Stimulated activated CD4-positive, alpha-beta T cell treated with anti-CD3 and anti-CD28 coated beads, Interleukin-12 subunit alpha, Interleukin-12 subunit beta, amount 100 ng/mL, for 4 hours (primary cell): ENCODE measurements at regions not wholly inside any gene's neighbourhood (a gene's known extent, or its start where the extent isn't known, plus 50 kb on each side); places are given as distances from the start of the nearest gene placed in this dataset.

Experiments used
- DNase-seq: peaks from one replicate; pipeline ENCODE4 v3.0.0-alpha.2; 2020

- no peak for DNase-seq
Measured at GRCh38 chr13:89865164-89866064, 1482.1 kb upstream of the MIR17HG start.

- no peak for DNase-seq
Measured at GRCh38 chr13:89869312-89869711, 1478.2 kb upstream of the MIR17HG start.

DNA sequence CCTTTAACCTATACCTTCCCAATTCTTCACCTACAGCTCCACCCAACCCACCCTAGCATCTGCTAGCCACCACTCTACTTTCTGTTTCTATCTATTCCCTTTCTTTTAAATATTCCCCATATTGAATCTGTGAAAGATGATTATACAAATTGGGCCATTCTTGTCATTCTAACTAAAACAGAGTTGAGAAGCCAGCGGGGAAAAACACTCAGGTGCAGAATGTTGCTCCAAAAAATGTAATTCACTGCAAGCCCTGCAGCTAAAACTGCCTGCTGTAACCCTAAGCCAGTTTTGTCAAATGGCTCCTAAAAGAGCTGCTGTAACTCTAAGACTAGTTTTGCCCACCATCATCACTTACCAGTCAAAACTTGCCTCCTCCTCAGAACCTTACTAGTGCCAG lies 1468.6 kb upstream of the MIR17HG start:
- DNase-seq: no peak

DNA sequence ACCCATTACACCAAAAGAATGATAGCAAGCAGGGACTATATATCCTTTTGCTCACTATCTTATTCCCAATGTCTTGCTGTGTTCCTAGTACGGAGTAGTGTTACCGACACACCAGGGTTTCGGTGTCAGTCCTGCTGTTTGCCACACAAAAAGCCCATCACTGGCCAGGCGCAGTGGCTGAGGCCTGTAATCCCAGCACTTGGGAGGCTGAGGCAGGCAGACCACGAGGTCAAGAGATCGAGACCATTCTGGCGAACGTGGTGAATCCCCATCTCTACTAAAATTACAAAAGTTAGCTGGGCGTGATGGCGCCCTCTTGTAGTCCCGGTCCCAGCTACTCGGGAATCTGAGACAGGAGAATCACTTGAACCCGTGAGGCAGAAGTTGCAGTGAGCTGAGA lies 1467.3 kb upstream of the MIR17HG start:
- DNase-seq: no peak

GRCh38 chr13:89883893-89884448 lies 1463.5 kb upstream of the MIR17HG start:
- no peak for DNase-seq

DNA sequence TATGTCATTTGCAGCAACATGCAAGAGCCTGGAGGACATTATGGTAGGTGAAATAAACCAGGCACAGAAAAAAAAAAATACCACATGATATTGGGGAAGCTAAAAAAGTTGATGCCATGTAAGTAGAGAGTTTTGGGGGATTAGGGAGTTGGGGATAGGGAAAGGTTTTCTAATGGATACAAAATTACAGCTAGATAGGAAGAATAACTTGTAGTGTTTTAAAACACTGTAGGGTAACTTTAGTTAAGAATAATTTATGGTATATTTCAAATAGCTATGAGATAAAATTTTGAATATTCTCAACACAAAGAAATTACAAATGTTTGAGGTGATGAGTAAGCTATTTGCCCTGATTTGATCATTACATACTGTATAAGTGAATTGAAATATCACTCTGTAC lies 1456.7 kb upstream of the MIR17HG start:
- DNase-seq: no peak

- DNase-seq: no peak
Measured at GRCh38 chr13:89891416-89891815, 1456.1 kb upstream of the MIR17HG start.

- DNase-seq: no peak
Measured at GRCh38 chr13:89897681-89898080, 1449.8 kb upstream of the MIR17HG start.

DNA sequence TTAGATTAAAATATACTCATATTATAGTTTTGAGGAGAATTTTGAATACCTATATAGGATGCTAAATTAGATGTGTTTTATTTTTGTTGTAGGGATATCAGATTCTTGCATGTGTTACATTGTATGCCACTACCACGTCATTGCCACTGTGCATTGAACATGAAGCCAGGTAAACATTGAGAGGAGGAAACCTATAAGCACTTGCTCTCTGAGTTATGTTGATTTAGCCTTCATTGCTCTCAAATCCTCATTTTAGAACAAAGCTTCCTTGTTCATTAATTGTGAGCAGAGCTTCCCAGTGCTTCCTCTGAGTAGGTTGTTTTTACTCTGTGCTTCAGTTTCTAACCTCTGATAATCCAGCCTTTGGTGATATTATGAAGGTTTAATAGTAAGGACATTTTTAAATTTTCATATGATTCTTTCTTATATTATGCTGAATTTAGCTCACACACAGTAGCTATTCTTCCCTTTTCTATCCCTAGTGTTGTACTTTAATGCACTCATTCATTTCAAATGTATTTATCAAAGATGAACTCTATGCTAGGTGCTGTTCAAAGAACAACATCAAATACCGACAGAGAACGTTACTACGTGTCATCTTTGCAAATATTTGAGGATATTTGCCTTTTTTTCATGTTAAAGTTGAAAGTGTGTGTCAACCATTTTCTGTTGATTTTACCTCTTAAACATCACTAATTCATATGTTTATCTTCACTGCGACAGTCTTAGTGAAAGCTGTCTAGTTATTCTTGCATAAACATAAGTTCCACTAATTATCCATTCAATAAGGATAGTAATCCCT lies 1448.0 kb upstream of the MIR17HG start:
- DNase-seq: no peak

DNA sequence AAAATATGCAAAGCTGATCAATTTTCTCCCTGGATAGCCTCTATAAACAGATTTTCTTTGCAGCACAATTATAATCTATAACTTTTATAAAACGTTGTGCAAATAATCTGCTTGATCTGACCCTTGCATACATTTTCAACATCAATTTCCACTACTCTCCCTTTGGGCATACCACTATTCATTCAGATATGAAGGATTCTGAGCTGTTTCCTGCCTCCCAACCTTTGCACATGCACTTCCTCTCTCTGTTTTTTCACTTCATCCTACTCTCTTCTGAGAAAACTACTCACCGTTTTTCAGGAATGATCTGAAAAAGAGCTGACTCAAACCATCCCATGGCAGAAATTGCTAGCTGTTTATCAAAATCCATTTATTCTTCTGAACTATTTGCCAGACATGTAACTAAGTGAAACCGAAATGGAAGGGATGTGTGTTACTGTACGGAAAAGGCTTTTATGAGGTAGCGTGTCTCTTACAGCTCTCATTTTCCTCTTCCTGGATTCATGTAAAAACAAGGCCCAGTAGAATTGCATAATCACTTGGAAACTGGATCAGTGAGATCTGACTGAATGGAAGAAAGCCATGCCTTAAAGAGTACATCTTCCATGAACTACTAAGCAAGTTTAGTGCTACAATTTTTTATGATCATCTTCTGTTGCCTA lies 1447.3 kb upstream of the MIR17HG start:
- no peak for DNase-seq

DNA sequence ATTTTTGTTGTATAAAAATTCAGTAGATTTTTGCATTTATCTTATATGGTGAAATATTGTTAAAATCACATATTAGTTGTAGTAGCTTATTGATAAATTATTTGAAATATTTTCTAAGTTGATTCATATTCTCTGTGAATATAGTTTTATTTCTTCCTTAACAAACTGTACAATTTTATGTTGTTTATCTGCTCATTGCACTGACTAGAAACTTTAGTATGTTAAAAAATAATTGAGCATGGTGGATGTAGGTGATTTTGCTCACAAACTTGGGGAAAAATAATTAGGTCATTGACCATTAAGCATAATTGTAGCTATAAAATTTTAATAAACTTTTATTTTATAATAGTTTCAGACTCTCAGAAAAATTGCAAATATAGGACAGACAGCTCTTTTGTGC lies 1445.3 kb upstream of the MIR17HG start:
- DNase-seq: no peak

DNA sequence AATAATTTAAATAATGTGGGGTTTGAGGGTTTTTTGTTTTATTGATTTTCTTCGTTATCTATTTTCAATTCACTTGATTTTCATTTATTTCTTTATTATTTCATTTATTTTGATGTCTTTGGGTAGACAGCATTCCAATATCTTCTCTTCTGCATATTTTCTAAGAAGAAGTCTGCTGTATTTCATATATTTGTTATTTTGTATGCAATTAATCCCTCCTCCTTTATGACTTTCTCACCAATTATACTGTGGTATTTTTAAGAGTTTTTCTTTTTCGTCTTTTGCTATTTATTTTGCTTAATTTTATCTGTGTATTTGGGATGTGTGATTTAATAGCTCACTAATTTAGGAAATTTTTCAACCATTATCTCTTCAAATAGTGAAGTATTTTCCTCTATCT lies 1444.4 kb upstream of the MIR17HG start:
- no peak for DNase-seq

- no peak for DNase-seq
Measured at GRCh38 chr13:89910166-89910565, 1437.3 kb upstream of the MIR17HG start.

DNA sequence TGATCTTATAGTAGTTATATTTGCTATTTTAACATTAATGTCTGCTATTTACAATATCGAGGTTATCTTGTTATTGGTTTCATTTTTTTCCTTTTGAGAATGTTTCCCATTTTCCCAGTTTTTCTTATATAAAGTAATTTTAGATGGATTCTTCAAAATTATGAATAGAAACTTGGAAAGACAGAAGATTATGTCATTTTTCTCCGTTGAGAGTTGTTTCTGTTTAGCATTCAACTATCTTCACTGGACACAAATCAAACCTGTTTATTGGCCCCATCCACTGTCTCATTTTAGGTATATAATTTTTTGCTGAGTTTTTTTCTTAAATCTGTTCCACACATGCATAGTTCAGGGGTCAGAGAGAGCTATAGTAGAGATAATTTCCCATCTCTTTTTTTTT lies 1430.9 kb upstream of the MIR17HG start:
- DNase-seq: no peak

DNA sequence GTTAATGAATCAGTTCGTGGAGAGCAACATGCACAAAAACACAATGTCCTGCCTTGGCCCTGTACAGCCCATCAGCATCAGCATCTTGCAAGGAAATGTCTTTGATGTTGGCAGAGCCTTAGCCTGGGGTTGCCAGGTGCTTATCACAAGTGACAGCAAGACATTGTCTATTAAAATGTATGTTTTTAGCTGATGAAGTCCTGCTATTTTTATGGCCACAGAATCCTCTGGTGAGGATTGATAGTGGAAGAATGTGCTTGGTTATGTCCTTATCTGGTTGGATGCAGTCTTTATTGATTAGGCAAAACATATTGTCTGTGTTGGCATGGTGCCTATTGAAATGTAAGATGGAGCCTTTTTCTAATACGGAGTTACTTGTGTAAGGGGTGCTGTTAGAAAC lies 1427.0 kb upstream of the MIR17HG start:
- DNase-seq: no peak

- no peak for DNase-seq
Measured at GRCh38 chr13:89923052-89923451, 1424.4 kb upstream of the MIR17HG start.

- no peak for DNase-seq
Measured at GRCh38 chr13:89923736-89924135, 1423.8 kb upstream of the MIR17HG start.

DNA sequence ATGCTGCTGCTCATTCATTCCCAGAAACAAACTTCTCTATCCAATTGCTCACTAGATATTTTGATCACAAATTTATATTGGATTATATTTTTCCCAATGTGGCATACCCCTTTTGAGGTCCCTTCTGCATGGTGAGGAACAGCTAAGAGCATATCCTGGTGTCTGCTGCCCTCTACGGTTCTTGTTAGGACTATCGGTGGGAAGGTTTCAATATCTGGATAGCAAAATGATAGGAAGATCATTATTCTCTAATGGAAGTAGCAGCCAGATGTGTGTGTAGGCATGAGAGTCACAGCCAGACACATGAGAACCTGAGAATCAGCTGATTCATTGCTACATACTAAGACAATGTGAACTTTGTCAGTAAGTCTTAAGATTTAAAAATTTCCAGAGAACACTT lies 1422.4 kb upstream of the MIR17HG start:
- DNase-seq: no peak

- DNase-seq: no peak
Measured at GRCh38 chr13:89930861-89931260, 1416.6 kb upstream of the MIR17HG start.

DNA sequence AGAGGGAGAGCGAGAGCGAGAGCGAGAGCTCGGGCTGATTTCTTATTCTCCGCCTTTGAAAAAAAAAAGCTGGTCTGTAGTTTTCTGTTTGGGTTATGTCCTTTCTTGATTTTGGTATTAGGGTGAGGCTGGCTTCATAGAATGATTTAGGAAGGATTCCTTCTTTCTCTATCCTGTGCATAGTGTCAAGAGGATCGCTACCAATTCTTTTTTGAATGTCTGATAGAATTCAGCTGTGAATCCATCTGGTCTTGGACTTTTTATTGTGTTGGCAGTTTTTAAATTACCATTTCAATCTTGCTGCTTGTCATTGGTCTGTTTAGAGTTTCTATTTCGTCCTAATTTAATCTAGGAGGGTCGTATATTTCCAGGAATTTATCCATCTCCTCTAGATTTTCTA lies 1414.6 kb upstream of the MIR17HG start:
- no peak for DNase-seq

DNA sequence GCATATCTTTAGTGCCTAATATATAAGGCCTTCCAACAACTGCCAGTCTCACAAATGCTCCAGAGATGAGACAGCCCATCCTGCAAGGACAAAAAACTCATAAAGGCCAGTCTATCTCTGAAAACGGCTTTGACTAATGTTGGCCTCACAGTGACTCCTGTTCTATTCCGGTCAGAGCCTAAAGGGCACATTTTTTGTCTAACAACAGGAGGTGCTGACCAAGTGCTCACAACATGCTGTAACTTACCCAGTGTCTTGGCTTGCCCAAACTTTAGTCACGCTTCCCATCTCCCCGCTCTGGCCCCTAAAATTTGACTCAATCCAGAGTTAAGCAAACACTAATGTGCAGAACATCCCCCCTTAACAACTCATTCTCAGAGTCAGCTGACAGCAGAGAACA lies 1411.2 kb upstream of the MIR17HG start:
- DNase-seq: no peak

DNA sequence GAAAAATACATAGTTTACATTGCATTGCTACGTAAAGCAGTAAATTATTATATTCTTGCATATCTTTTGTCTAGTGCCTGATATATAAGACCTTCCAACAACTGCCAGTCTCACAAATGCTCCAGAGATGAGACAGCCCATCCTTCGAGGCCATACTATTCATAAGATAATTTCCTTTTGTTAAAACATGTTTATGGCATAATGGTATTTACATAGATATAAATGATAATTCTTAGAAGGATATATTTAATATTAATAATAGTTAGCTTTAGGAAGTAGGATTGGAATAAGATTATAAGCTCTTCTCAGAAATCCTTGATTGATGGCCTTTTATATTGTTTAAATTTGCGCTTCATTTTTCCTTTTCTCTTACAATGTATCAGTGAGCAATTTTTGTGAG lies 1410.1 kb upstream of the MIR17HG start:
- no peak for DNase-seq

DNA sequence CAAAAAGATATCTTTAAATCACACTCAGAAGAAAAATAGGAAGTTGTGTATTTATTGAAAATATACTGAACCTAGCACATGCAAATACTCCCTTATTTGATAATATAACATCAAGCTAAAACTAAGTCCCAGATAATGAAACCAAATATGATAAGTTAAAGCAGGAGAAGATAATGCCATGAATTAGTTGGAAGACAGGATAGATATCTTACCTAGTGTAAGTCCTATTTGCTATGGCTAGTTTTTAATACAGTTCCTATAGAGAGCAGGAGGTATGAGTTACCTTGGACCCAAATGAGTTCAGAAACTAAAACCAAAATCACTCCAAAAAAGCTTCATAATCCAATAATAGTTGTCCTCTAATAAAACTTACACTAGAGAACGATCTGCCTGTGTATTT lies 1407.1 kb upstream of the MIR17HG start:
- no peak for DNase-seq
